ENCODE measurements at regions not wholly inside any gene's neighbourhood (a gene's known extent, or its start where the extent isn't known, plus 50 kb on each side); places are given as distances from the start of the nearest gene placed in this dataset.

- DNase-seq (ENCODE audit: low spot score) = no peak
Observed at GRCh38 chr16:88289001-88289400, 93.8 kb upstream of the ZNF469 start.

DNA sequence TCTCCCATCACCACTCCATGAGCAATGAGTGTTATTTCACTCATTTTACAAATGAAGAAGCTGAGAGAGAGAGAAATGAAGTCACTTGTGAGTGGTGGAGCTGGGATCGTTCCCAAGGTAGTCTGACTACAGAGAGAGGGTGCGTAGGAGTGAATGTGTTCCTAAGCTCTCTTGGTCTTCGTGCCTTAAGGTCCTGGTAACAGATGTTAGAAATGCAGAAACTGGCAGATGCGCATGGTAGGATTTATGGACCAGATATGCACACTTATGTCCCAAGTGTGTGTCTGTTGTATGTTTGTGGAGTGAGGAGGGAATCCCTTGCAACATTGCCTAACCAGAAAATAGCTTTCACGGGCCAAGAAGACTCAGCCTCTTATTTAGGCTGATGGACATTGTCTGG is 93.2 kb upstream of the ZNF469 start:
- no peak for DNase-seq (ENCODE audit: low spot score)

DNA sequence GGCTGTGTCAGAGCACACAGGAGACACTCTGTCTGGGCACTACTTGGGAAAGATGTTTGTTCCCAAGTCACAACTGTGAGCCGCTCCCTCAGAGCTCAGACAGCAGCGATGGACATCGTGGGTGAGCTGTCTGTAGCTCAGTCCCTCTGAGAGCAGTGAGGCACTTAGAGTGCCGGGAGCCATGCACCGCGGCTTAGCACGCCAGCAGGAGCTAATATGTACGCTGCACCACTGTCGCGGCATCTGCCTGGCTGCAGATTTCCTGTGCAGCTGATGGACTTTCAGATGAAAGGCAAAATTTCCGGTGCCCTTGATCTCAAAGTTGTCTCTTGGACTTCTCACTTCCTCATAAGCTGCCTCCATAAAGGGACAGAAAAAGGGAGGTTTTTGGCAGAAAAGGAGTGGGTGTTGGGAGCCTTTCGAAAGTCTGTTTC is 92.8 kb upstream of the ZNF469 start:
- DNase-seq (ENCODE audit: low spot score) = no peak

DNA sequence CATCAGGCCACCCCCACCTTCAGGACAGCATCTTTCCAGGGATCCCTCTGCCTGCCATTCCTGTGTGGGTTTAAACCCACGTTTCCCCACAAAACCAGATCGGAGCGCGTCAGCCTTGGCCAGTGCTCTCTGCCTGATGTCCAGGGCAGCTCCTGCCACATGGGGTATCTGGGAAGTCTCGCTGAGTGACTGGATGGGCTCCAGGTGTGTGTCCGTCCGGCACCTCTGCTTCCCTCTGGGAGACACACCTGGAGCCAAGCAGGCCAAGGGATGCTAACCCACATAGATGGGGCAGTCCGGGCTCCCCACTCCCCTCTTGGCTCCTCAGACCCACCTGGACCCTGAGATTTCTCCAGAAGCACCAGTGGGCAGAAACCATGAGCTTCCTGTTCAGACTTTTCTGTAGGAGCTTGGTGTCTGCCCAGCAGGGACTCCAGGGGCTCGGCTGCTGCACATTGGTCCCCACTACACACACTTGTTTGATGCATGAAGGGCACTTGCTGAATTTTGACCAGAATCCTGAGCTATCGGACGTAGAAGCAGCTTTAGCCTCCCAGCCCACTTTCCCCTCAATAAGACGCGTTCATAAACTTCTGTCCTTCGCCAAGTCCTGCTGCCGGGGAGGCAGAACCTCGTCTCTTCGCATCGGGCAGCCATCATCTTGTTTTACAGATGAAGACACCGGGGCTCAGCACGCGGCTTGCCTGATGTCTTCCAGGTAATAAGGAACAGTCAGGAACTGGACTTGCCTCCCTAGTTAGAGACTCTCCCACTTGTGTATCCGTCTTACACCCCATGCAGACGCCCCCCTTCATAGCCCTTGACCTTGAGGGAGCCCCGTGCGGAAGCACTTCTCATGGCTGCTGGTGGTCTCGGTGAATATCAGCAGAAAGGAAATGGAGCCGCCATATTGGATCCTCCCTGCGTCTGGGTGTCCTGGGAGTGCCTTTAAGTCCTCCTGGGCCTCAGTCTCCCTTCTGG is 91.6 kb upstream of the ZNF469 start:
- no peak for DNase-seq (ENCODE audit: low spot score)

- DNase-seq (ENCODE audit: low spot score) = no peak
Observed at GRCh38 chr16:88292007-88292970, 90.5 kb upstream of the ZNF469 start.

- no peak for DNase-seq (ENCODE audit: low spot score)
Observed at GRCh38 chr16:88293097-88293496, 89.7 kb upstream of the ZNF469 start.

DNA sequence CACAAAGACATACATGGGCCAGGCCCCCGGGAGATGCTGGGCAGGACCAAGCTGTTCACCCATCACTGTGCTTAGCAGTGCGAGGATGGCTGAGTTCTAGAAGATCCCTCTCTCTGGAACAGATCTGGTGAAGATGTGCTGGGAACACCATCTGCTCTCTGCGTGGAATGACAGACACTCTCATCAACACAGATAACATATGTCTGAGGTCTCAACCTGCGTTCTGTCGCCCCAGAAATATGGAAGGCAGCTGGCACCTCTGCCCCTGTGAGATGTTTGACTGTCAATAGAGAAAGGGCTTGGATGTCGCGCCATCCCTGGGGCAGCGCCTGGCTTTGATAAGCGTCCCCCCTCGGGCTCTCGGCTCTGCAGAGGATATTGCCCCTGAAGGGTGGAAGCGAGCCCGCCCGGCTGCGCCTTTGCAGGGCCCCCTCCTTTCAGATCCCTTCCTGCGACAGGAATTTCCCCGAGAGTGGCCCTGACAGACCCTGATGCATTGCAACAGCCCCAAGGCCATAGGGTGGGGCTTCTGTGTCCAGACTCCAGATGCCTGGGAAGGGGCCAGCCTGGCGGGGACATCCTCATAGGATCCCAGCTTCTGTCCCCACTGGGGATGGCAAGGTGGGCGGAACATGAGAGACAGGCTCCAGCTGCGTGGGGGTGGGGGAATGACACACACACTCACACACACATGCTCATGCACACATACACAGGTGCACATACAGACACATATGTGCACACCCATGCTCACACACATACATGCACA is 86.9 kb upstream of the ZNF469 start:
- DNase-seq (ENCODE audit: low spot score) = no peak

DNA sequence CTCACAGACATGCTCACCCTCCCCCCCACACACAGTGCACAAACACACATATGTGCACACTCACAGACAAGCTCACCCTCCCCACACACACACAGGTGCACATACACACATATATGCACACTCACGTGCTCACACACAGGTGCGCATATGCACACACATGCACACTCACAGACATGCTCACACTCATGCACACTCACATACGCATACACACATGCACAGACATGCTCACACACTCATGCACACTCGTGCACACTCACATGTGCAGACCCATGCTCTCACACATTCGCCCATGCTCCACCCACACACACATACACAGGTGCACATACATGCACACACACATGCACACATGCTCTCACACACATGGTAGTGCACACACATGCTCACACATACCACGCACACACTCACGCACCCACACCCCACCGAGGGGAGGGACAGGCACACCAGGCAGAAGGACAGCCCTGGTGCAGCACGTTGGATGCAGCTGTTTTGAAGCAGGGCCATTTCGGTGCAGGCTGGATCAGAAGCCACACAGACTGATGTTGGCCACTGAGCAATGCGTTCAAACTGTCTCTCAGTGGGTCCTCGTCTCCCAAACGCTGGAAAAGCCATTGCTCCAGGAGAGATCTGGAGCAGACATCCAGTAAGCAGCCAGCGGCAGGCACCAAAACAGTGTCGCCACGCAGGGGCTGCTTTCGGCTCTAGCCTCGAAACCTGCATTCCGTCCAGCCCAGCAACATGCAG is 86.2 kb upstream of the ZNF469 start:
- DNase-seq (ENCODE audit: low spot score) = no peak

DNA sequence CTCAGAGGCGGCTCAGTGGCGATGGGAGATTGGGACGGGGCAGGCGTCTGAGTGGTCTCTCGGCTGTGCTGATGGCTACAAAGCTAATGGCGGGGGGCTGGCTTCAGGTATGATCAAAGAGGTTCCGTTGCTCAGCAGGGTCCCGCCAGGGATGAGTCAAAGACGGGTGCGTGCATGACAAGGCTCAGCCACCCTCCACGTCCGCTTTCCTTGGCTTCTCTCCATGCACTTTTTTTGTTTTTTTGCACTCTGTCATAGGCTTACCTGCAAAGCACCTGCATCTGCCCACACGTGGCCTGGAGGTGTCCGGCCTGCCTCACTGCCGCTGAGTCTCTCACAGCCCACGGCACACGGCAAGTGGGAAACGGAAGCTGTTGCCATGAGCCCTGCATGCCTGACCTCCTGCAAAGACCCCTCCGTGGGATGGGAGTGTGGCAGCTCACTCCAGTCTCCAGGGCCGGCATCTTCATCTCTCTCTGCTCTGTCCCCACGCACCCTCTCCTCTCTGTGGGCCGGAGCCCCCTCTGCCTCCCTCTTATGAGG is 85.5 kb upstream of the ZNF469 start:
- DNase-seq (ENCODE audit: low spot score) = no peak

DNA sequence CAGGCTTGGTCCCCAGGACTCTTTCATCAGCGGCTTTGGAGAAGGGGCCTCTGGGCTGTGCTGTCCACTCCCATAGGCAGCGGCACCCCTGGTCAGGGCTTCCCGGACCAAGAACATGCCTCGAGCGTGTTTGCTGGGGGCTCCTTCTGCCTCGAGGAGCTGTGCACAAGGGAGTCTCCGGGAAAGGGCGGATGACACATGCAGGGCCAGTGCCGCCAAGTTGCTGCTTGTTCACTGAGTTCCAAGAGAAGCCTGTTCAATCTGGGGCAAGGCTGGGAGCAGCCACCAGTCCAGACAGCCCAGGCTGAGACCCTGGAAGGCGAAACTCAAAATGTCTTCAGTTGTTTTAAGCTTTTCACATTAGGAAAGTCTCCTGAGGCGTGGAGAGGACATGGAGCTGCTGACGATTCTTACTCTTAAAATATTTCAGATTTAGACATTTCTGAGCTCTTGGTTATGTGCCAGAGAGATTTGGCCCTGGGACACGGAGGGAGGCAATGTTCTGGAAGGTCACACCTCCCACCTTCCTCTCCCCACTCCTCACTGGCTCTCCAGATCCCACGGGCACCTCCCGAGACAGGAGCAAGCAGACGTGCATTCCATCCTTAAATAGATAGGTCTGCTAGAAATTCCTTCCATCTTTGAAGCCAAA is 84.5 kb upstream of the ZNF469 start:
- DNase-seq (ENCODE audit: low spot score) = no peak

- DNase-seq (ENCODE audit: low spot score) = no peak
Observed at GRCh38 chr16:88298833-88299745, 83.7 kb upstream of the ZNF469 start.

- DNase-seq (ENCODE audit: low spot score) = no peak
Observed at GRCh38 chr16:88299751-88300462, 82.9 kb upstream of the ZNF469 start.

- DNase-seq (ENCODE audit: low spot score) = no peak
Observed at GRCh38 chr16:88300463-88300835, 82.3 kb upstream of the ZNF469 start.

DNA sequence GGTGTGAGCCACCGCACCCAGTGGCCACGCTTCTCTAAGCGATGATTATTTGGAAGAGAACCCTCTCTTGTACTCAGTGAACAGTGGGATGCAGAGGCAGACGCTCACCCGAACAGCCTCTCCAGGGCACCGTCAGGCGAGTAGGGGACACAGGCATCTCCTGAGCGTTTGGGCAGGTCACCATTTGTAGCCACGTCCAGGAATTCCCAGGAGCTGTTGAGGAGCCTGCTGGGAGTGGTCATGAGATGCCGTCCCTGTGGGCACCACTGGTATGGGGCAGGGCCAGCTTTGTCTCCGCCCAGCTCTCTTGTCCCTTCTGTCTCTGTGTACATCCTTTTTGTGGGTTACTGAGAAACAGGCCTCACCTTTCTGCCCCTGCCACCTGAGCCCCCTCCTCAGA is 81.3 kb upstream of the ZNF469 start:
- DNase-seq (ENCODE audit: low spot score) = no peak

DNA sequence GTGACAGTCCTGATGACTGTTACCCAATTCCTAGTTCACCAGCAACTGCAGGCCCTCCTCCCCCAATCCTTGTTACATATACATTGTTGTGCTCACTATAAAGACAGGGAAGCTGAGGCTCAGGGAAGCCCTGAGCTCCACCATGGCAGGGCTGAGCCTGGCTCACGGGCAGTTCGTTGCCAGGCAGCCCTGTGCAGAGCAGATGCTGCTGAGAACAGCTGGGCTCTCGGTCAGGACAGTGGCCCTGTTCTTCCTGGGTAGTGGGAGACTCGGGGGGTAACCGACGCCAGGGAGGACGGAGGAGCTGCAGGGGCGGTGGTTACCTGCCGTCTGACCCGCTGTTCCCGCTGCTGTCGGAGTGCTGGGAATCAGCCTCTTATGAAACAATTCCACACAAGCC is 80.9 kb upstream of the ZNF469 start:
- DNase-seq (ENCODE audit: low spot score) = no peak

DNA sequence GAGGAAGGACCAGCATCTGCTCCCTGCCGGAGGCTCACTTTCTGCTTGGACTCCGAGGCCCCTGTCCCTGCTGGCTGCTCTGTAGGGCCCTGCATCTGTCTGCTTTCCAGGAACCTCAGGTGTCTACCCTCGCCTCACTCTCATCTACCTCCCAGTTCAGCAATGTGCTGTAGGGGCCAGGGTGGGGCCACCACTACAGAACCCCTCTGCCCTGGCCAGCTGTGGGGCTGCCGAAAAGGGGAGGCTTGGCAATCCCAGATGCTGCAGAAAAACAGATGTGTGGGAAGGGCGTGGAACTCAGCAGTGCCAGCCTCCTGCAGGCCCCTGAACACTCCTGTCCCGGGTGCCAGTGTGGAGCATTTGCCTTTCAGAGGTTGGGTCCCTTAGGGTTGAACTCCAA is 80.1 kb upstream of the ZNF469 start:
- no peak for DNase-seq (ENCODE audit: low spot score)

DNA sequence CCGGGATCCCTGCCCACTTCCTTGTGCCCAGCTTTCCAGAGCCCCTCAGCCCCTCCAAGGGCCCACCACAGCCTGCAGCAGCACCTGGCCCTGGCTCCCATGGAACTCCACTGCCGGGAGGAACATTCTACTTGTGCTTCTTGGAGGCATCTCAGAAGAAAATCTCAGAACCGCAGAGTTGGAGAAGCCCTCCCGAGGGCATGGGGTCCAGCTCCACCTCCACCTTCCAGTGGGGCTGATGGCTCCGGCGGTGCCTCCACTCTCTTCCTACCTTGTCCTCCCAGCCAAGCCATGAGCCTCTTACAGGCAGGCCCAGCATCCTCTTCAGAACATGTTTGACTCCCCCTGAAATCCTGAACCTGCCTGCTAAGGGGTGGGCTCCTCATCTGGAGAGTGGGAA is 79.4 kb upstream of the ZNF469 start:
- no peak for DNase-seq (ENCODE audit: low spot score)

- DNase-seq (ENCODE audit: low spot score) = no peak
Observed at GRCh38 chr16:88303890-88304819, 78.6 kb upstream of the ZNF469 start.
